GM18526 (cell line): ENCODE measurements at regions not wholly inside any gene's neighbourhood (a gene's known extent, or its start where the extent isn't known, plus 50 kb on each side); places are given as distances from the start of the nearest gene placed in this dataset.

Source experiments
- POLR2A ChIP-seq: IDR thresholded peaks from 3 replicates; pipeline ENCODE4 v1.6.1; 2011; ENCODE audit not compliant: insufficient read length; ENCODE audit errors: extremely low read depth

- no peak for TF ChIP-seq POLR2A
Measured at GRCh38 chr2:59353306-59353921, 1112.3 kb upstream of the FANCL start.

GRCh38 chr2:59342166-59342565 is 1101.0 kb upstream of the FANCL start:
- no peak for TF ChIP-seq POLR2A

GRCh38 chr2:59339837-59340207 is 1098.7 kb upstream of the FANCL start:
- TF ChIP-seq POLR2A, result no peak

- no peak for TF ChIP-seq POLR2A
Measured at GRCh38 chr2:59339121-59339836, 1098.2 kb upstream of the FANCL start.

- no peak for TF ChIP-seq POLR2A
Measured at GRCh38 chr2:59333007-59333406, 1091.9 kb upstream of the FANCL start.

- TF ChIP-seq POLR2A, result no peak
Measured at GRCh38 chr2:59322870-59323269, 1081.7 kb upstream of the FANCL start.

- no peak for TF ChIP-seq POLR2A
Measured at GRCh38 chr2:59322005-59322404, 1080.9 kb upstream of the FANCL start.

- TF ChIP-seq POLR2A, result no peak
Measured at GRCh38 chr2:59314031-59314766, 1073.1 kb upstream of the FANCL start.

GRCh38 chr2:59312967-59313940 is 1072.1 kb upstream of the FANCL start:
- no peak for TF ChIP-seq POLR2A

- TF ChIP-seq POLR2A, result no peak
Measured at GRCh38 chr2:59312029-59312428, 1070.9 kb upstream of the FANCL start.

GRCh38 chr2:59308108-59308507 is 1067.0 kb upstream of the FANCL start:
- no peak for TF ChIP-seq POLR2A

- no peak for TF ChIP-seq POLR2A
Measured at GRCh38 chr2:59307196-59307595, 1066.1 kb upstream of the FANCL start.

GRCh38 chr2:59303272-59303671 is 1062.1 kb upstream of the FANCL start:
- TF ChIP-seq POLR2A, result no peak

GRCh38 chr2:59302683-59303082 is 1061.6 kb upstream of the FANCL start:
- no peak for TF ChIP-seq POLR2A
